Adrenal gland (tissue), 5 donors: ENCODE measurements at regions not wholly inside any gene's neighbourhood (a gene's known extent, or its start where the extent isn't known, plus 50 kb on each side); places are given as distances from the start of the nearest gene placed in this dataset.

Source experiments
- POLR2A ChIP-seq, 2 donors: fragments of 450-650 bp; IDR thresholded peaks; one replicate each; pipeline ENCODE4 v1.6.1; 2017; ENCODE audit warnings: antibody characterized with exemption in 2 of 2, mild to moderate bottlenecking in 2 of 2, moderate library complexity in 1 of 2
- TF ChIP-seq, protein P1 (sequence below), 6 experiments: fragments of 450-650 bp in 4 of 6; fragments of 200-600 bp in 2 of 6; sonication (generic) in 1 of 6; IDR thresholded peaks; 1 replicate in 5 of 6; 2 replicates in 1 of 6; pipeline versions ENCODE4 v1.5.1 to v1.8.0; 2016 to 2021; ENCODE audit warnings: antibody characterized with exemption in 6 of 6, mild to moderate bottlenecking in 2 of 6, moderate library complexity in 1 of 6
- donor health status: DM: no; HTN: no; CAD: no.

DNA sequence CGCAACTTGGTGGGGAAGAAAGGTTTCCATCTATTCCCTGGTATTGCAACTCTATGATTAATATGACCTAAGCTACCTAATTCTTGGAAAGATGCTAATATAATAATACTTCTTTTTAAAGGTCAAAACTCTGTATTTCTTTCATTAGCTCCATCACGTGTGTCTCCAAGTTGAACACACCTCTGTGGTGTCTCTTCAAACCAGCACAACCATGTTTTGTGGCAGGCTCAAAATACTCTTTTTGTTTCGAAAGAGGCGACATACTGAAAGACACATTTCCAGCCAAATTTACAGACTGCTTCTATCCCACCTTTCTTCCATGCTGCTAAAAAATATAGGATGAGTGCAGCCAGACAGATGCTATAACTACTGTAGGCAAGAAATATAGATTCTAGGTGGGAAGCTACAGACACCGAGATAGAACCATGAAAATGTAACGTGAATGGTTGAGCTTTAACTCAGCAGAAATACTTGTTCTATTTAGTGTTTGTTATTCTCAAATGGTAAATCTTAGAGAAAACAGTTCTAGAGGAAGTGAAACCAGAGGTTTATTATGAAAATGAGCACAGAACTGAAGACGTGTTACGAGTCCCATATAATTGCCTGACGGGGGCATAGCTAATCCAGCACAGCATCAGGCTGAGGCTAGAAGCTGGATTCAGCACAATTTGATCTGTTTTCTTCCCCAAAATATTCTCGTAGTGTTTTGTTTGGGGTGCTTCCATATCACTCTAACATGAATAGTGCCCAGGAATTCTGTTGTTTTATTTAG lies 991.5 kb upstream of the FANCL start:
- TF ChIP-seq, protein P1, sequence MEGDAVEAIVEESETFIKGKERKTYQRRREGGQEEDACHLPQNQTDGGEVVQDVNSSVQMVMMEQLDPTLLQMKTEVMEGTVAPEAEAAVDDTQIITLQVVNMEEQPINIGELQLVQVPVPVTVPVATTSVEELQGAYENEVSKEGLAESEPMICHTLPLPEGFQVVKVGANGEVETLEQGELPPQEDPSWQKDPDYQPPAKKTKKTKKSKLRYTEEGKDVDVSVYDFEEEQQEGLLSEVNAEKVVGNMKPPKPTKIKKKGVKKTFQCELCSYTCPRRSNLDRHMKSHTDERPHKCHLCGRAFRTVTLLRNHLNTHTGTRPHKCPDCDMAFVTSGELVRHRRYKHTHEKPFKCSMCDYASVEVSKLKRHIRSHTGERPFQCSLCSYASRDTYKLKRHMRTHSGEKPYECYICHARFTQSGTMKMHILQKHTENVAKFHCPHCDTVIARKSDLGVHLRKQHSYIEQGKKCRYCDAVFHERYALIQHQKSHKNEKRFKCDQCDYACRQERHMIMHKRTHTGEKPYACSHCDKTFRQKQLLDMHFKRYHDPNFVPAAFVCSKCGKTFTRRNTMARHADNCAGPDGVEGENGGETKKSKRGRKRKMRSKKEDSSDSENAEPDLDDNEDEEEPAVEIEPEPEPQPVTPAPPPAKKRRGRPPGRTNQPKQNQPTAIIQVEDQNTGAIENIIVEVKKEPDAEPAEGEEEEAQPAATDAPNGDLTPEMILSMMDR (IDR thresholded peaks at IDR 0.05), result no peak
- no peak for TF ChIP-seq POLR2A (IDR thresholded peaks at IDR 0.05)
